Osteoblast (primary cell): ENCODE measurements at regions not wholly inside any gene's neighbourhood (a gene's known extent, or its start where the extent isn't known, plus 50 kb on each side); places are given as distances from the start of the nearest gene placed in this dataset.

Source experiments
- DNase-seq: peaks from one replicate; pipeline ENCODE4 v3.0.0; 2011; ENCODE audit warnings: low spot score, mixed read lengths; ENCODE audit not compliant: insufficient read length; ENCODE audit errors: missing footprints
- H2AFZ ChIP-seq: 2 replicates; pipeline ENCODE4 v1.6.0; 2011; ENCODE audit warnings: mild to moderate bottlenecking, low read length
- H3K27ac ChIP-seq: 2 replicates; pipeline ENCODE4 v1.5.1; 2011; ENCODE audit warnings: mild to moderate bottlenecking, low read depth, low read length, moderate library complexity
- H3K27me3 ChIP-seq: 2 replicates; pipeline ENCODE4 v1.6.0; 2012; ENCODE audit warnings: mild to moderate bottlenecking, control low read depth, inconsistent platforms, low read length, moderate library complexity; ENCODE audit not compliant: insufficient read depth
- H3K36me3 ChIP-seq: 2 replicates; pipeline ENCODE4 v1.5.1; 2011; ENCODE audit warnings: mild to moderate bottlenecking, low read length, control low read depth, moderate library complexity; ENCODE audit not compliant: insufficient read depth
- H3K4me1 ChIP-seq: 2 replicates; pipeline ENCODE4 v1.5.1; 2011; ENCODE audit warnings: mild to moderate bottlenecking, low read length, control low read depth, moderate library complexity; ENCODE audit not compliant: insufficient read depth
- H3K4me2 ChIP-seq: 2 replicates; pipeline ENCODE4 v1.6.0; 2011; ENCODE audit warnings: mild to moderate bottlenecking, low read length; ENCODE audit not compliant: insufficient read depth
- H3K4me3 ChIP-seq: fragments of 200-600 bp; sonication (generic); 3 replicates; pipeline ENCODE4 v1.5.1; 2012; ENCODE audit warnings: mild to moderate bottlenecking, low read length, inconsistent platforms; ENCODE audit not compliant: insufficient read depth
- H3K79me2 ChIP-seq: 2 replicates; pipeline ENCODE4 v1.6.0; 2012; ENCODE audit warnings: mild to moderate bottlenecking, low read length, control low read depth, inconsistent platforms; ENCODE audit not compliant: insufficient read depth
- H3K9me3 ChIP-seq: 2 replicates; pipeline ENCODE4 v1.5.1; 2011; ENCODE audit warnings: low read depth, low read length, control low read depth
- H4K20me1 ChIP-seq: 2 replicates; pipeline ENCODE4 v1.6.0; 2012; ENCODE audit warnings: mild to moderate bottlenecking, low read length, control low read depth; ENCODE audit not compliant: insufficient read depth
- TF ChIP-seq, protein P1 (sequence below): IDR thresholded peaks from 2 replicates; pipeline ENCODE4 v1.5.1; 2011; ENCODE audit warnings: mild to moderate bottlenecking, low read depth, low read length, moderate library complexity; ENCODE audit errors: extremely low read depth

- TF ChIP-seq, protein P1, sequence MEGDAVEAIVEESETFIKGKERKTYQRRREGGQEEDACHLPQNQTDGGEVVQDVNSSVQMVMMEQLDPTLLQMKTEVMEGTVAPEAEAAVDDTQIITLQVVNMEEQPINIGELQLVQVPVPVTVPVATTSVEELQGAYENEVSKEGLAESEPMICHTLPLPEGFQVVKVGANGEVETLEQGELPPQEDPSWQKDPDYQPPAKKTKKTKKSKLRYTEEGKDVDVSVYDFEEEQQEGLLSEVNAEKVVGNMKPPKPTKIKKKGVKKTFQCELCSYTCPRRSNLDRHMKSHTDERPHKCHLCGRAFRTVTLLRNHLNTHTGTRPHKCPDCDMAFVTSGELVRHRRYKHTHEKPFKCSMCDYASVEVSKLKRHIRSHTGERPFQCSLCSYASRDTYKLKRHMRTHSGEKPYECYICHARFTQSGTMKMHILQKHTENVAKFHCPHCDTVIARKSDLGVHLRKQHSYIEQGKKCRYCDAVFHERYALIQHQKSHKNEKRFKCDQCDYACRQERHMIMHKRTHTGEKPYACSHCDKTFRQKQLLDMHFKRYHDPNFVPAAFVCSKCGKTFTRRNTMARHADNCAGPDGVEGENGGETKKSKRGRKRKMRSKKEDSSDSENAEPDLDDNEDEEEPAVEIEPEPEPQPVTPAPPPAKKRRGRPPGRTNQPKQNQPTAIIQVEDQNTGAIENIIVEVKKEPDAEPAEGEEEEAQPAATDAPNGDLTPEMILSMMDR: no peak
Observed at GRCh38 chr10:113340282-113340681, 212.6 kb upstream of the HABP2 start.

GRCh38 chr10:113341138-113341537 is 211.7 kb upstream of the HABP2 start:
- Histone ChIP-seq H3K9me3 (no peaks in the 10 kb centered on the region), H2AFZ (no peak overlapping the region), H3K27me3 (peaks cover 53% of the 10 kb centered on the region), H3K4me3 (no peak overlapping the region), H3K36me3 (no peaks in the 10 kb centered on the region), H3K4me1 (no peaks in the 10 kb centered on the region), H4K20me1 (no peaks in the 10 kb centered on the region), H3K27ac (no peak overlapping the region), H3K79me2 (no peaks in the 10 kb centered on the region), H3K4me2 (no peak overlapping the region)
- TF ChIP-seq, protein P1: no peak
- DNase-seq: no peak

More at GRCh38 chr10:113340282-113340681, 212.6 kb upstream of the HABP2 start:
- Histone ChIP-seq H3K4me2 (no peak overlapping the region), H2AFZ (no peak overlapping the region), H3K27me3 (peaks cover 53% of the 10 kb centered on the region), H4K20me1 (no peaks in the 10 kb centered on the region), H3K4me1 (no peaks in the 10 kb centered on the region), H3K9me3 (no peaks in the 10 kb centered on the region), H3K79me2 (no peaks in the 10 kb centered on the region), H3K27ac (no peak overlapping the region), H3K36me3 (no peaks in the 10 kb centered on the region), H3K4me3 (no peak overlapping the region)
- DNase-seq: no peak

GRCh38 chr10:113345826-113346624 is 206.8 kb upstream of the HABP2 start:
- Histone ChIP-seq H4K20me1 (no peaks in the 10 kb centered on the region), H2AFZ (no peak overlapping the region), H3K27me3 (peaks cover 40% of the 10 kb centered on the region), H3K4me3 (no peak overlapping the region), H3K79me2 (no peaks in the 10 kb centered on the region), H3K36me3 (no peaks in the 10 kb centered on the region), H3K9me3 (no peaks in the 10 kb centered on the region), H3K4me2 (no peak overlapping the region), H3K27ac (no peak overlapping the region), H3K4me1 (no peaks in the 10 kb centered on the region)
- DNase-seq: no peak
- TF ChIP-seq, protein P1: no peak

- Histone ChIP-seq H3K4me1 (no peaks in the 10 kb centered on the region), H2AFZ (no peak overlapping the region), H3K4me3 (no peak overlapping the region), H3K4me2 (no peak overlapping the region), H3K27ac (no peak overlapping the region), H3K27me3 (peaks cover 36% of the 10 kb centered on the region), H3K36me3 (no peaks in the 10 kb centered on the region), H3K79me2 (no peaks in the 10 kb centered on the region), H3K9me3 (no peaks in the 10 kb centered on the region), H4K20me1 (no peaks in the 10 kb centered on the region)
- DNase-seq: no peak
- TF ChIP-seq, protein P1: no peak
Observed at GRCh38 chr10:113347508-113347907, 205.3 kb upstream of the HABP2 start.
